ENCODE measurements at regions not wholly inside any gene's neighbourhood (a gene's known extent, or its start where the extent isn't known, plus 50 kb on each side); places are given as distances from the start of the nearest gene placed in this dataset.

- no peak for DNase-seq
Observed at GRCh38 chr3:11919390-11919789, 72.7 kb upstream of the TAMM41 start.

- no peak for DNase-seq
Observed at GRCh38 chr3:11924518-11924917, 77.8 kb upstream of the TAMM41 start.

- peak; percentile 46 for DNase-seq
Observed at GRCh38 chr3:11928381-11928780, 75.8 kb upstream of the SYN2 start.

- no peak for DNase-seq
Observed at GRCh38 chr3:11929531-11929930, 74.7 kb upstream of the SYN2 start.

- DNase-seq: no peak
Observed at GRCh38 chr3:11930084-11930483, 74.1 kb upstream of the SYN2 start.

GRCh38 chr3:11932636-11933035 is 71.6 kb upstream of the SYN2 start:
- no peak for DNase-seq

GRCh38 chr3:11933529-11933928 is 70.7 kb upstream of the SYN2 start:
- DNase-seq: no peak

GRCh38 chr3:11944052-11944673 is 60.0 kb upstream of the SYN2 start:
- peak; percentile 53 for DNase-seq

GRCh38 chr3:11948331-11948730 is 55.9 kb upstream of the SYN2 start:
- DNase-seq: no peak

GRCh38 chr3:11948866-11949265 is 55.3 kb upstream of the SYN2 start:
- DNase-seq: no peak

- no peak for DNase-seq
Observed at GRCh38 chr3:11949351-11949750, 54.8 kb upstream of the SYN2 start.

GRCh38 chr3:11950576-11950975 is 53.6 kb upstream of the SYN2 start:
- peak; percentile 17 for DNase-seq

- peak; percentile 63 for DNase-seq
Observed at GRCh38 chr3:11953350-11953749, 50.8 kb upstream of the SYN2 start.

GRCh38 chr3:11953778-11954177 is 50.4 kb upstream of the SYN2 start:
- DNase-seq: no peak

- peak; percentile 83 for DNase-seq
Observed at GRCh38 chr3:11954312-11954934, 49.8 kb upstream of the SYN2 start.

All from NCI-H2029 (cell line).